HepG2 (cell line): ENCODE measurements at regions not wholly inside any gene's neighbourhood (a gene's known extent, or its start where the extent isn't known, plus 50 kb on each side); places are given as distances from the start of the nearest gene placed in this dataset.

Experiments
- ATAC-seq: fragments of 200-7000 bp; cut with Tn5 transposase; 3 replicates; pipeline ENCODE4 v1.9.1; 2020; ENCODE audit warnings: mild to moderate bottlenecking, moderate library complexity
- BruUV-seq: library from RNA; stranded (reverse); fragments of 400-500 nt; replicated peaks from 2 replicates; lab custom pipeline; 2021; lab: Mats Ljungman, UMichigan
- CTCF ChIA-PET: fragments of 300-600 bp; formaldehyde crosslinking; extraction: SDS; loops from one replicate; lab custom pipeline; 2021; ENCODE audit warnings: low total read pairs, inconsistent platforms, low intra/inter-chr PET ratio; lab: Yijun Ruan, JAX
- POLR2A ChIA-PET: fragments of 350-600 bp; sonication (Branson Sonifier 250); formaldehyde crosslinking; loops from one replicate; lab custom pipeline; 2020; ENCODE audit warnings: antibody characterized with exemption, inconsistent platforms; lab: Yijun Ruan, JAX
- DNase-seq: peaks from one replicate; pipeline ENCODE4 v3.0.0-alpha.2; 2015; ENCODE audit warnings: low spot score
- FAIRE-seq: peaks from 3 replicates; lab custom pipeline; 2011; peaks lifted over from hg19 to GRCh38; lab: Jason Lieb, UNC
- H2AFZ ChIP-seq: one replicate; pipeline ENCODE4 v1.6.1; 2011; ENCODE audit warnings: low read length, inconsistent platforms
- H3K27ac ChIP-seq: fragments of 300-600 bp; 3 replicates; pipeline ENCODE4 v1.8.0; 2011; ENCODE audit warnings: mixed run types, mild to moderate bottlenecking, mixed read lengths, low read length, inconsistent platforms; ENCODE audit not compliant: insufficient read depth; ENCODE audit errors: extremely low read length
- H3K27me3 ChIP-seq, 2 experiments: fragments of 200-600 bp in 1 of 2; 2 replicates in 1 of 2; 3 replicates in 1 of 2; pipeline versions ENCODE4 v1.6.0 to v1.8.0; 2011; ENCODE audit warnings: low read length in 2 of 2, mild to moderate bottlenecking in 2 of 2, moderate library complexity in 2 of 2, inconsistent platforms in 1 of 2; ENCODE audit not compliant: insufficient read depth in 2 of 2, control insufficient read depth in 1 of 2
- H3K36me3 ChIP-seq, 2 experiments: fragments of 200-600 bp in 1 of 2; replicated peaks in 1 of 2; 2 replicates in 1 of 2; 3 replicates in 1 of 2; pipeline versions ENCODE4 v1.5.1 to v1.8.0; 2011; ENCODE audit warnings: low read length in 2 of 2, inconsistent platforms in 1 of 2; ENCODE audit not compliant: insufficient read depth in 2 of 2, control insufficient read depth in 1 of 2
- H3K4me1 ChIP-seq: 2 replicates; pipeline ENCODE4 v1.5.1; 2012; ENCODE audit warnings: low read length, inconsistent platforms; ENCODE audit not compliant: insufficient read depth
- H3K4me2 ChIP-seq: 2 replicates; pipeline ENCODE4 v1.6.0; 2011; ENCODE audit warnings: low read depth, low read length, inconsistent platforms
- H3K4me3 ChIP-seq, 3 experiments: fragments of 200-600 bp in 1 of 3; sonication (generic), shearing (Covaris generic) in 1 of 3; replicated peaks in 1 of 3; 2 replicates each; pipeline ENCODE4 v1.5.1; 2011 to 2016; ENCODE audit warnings: low read length in 3 of 3, inconsistent platforms in 2 of 3, low read depth in 2 of 3, mild to moderate bottlenecking in 2 of 3, control low read depth in 1 of 3, mixed read lengths in 1 of 3; ENCODE audit not compliant: insufficient read depth in 1 of 3
- H3K79me2 ChIP-seq: one replicate; pipeline ENCODE4 v1.6.1; 2011; ENCODE audit warnings: low read length, inconsistent platforms; ENCODE audit not compliant: insufficient read depth
- H3K9ac ChIP-seq: 2 replicates; pipeline ENCODE4 v1.6.0; 2011; ENCODE audit warnings: mild to moderate bottlenecking, low read depth, low read length, inconsistent platforms; ENCODE audit not compliant: insufficient read depth
- H3K9me3 ChIP-seq: 2 replicates; pipeline ENCODE4 v1.5.1; 2012; ENCODE audit warnings: mild to moderate bottlenecking, low read length
- H4K20me1 ChIP-seq: 2 replicates; pipeline ENCODE4 v1.6.0; 2011; ENCODE audit warnings: inconsistent platforms, mild to moderate bottlenecking, low read length, moderate library complexity; ENCODE audit not compliant: insufficient read depth
- CREB1 ChIP-seq, 2 experiments: fragments of 450-650 bp in 1 of 2; IDR thresholded peaks; 2 replicates each; pipeline ENCODE4 v1.6.1; 2016 to 2017; ENCODE audit warnings: control low read depth in 1 of 2, mild to moderate bottlenecking in 1 of 2, missing compliant biosample characterization in 1 of 2, missing genetic modification characterization in 1 of 2
- RARA ChIP-seq: IDR thresholded peaks from 2 replicates; pipeline ENCODE4 v1.6.1; 2016; ENCODE audit warnings: missing genetic modification reagents, missing compliant biosample characterization
- SATB2 ChIP-seq: sonication (generic); formaldehyde crosslinking; IDR thresholded peaks from 2 replicates; pipeline ENCODE4 v1.5.0; 2020; ENCODE audit warnings: missing genetic modification reagents
- SIX4 ChIP-seq: sonication (generic); formaldehyde crosslinking; IDR thresholded peaks from 2 replicates; pipeline ENCODE4 v1.4.0; 2020; ENCODE audit warnings: missing genetic modification reagents
- SNAPC2 ChIP-seq: sonication (generic); formaldehyde crosslinking; IDR thresholded peaks from 2 replicates; pipeline ENCODE4 v1.8.1; 2022; ENCODE audit warnings: mild to moderate bottlenecking, missing genetic modification reagents
- YEATS2 ChIP-seq: sonication (generic); formaldehyde crosslinking; IDR thresholded peaks from 2 replicates; pipeline ENCODE4 v1.4.0; 2020; ENCODE audit warnings: missing genetic modification reagents, borderline replicate concordance
- ZBTB8A ChIP-seq: sonication (generic); formaldehyde crosslinking; IDR thresholded peaks from 2 replicates; pipeline ENCODE4 v1.4.0; 2020; ENCODE audit warnings: mild to moderate bottlenecking, low read depth, missing genetic modification reagents, borderline replicate concordance
- ZFP36L1 ChIP-seq: sonication (generic); formaldehyde crosslinking; IDR thresholded peaks from 2 replicates; pipeline ENCODE4 v1.8.0; 2022; ENCODE audit warnings: mild to moderate bottlenecking, missing genetic modification reagents, moderate library complexity
- ZKSCAN1 ChIP-seq: fragments of 150-350 bp; IDR thresholded peaks from 2 replicates; pipeline ENCODE4 v1.6.1; 2014; ENCODE audit warnings: low read length
- ZNF230 ChIP-seq: sonication (generic); formaldehyde crosslinking; IDR thresholded peaks from 2 replicates; pipeline ENCODE4 v1.4.0; 2020; ENCODE audit warnings: mild to moderate bottlenecking, missing genetic modification reagents
- ZNF672 ChIP-seq: sonication (generic); formaldehyde crosslinking; IDR thresholded peaks from 2 replicates; pipeline ENCODE4 v1.8.1; 2022; ENCODE audit warnings: missing genetic modification reagents
- WGBS: methylation state at CpG from one replicate; pipeline ENCODE4 v1.1.6; 2017; ENCODE audit warnings: low lambda C conversion rate; 5-methylcytosine and 5-hydroxymethylcytosine counted together
- in situ Hi-C: cut with HindIII; loops from 2 replicates; pipeline ENCODE4 v1.10.0; 2017; ENCODE audit warnings: low pct_unique_long_range_greater_than_20kb; ENCODE audit not compliant: extremely low pct_ligation_motif_present
- intact Hi-C: fragments of 100-400 bp; cut with micrococcal nuclease; formaldehyde crosslinking; loops from one replicate; pipeline ENCODE4 v1.10.0; 2022; ENCODE audit not compliant: unreplicated experiment
- TF ChIP-seq, protein P1 (sequence below): sonication (generic); formaldehyde crosslinking; IDR thresholded peaks from 2 replicates; pipeline ENCODE4 v1.5.0; 2020; ENCODE audit warnings: missing genetic modification reagents, mild to moderate bottlenecking, borderline replicate concordance
- TF ChIP-seq, protein P2 (sequence below): sonication (generic); formaldehyde crosslinking; IDR thresholded peaks from 2 replicates; pipeline ENCODE4 v1.4.0; 2020; ENCODE audit warnings: missing genetic modification reagents
- TF ChIP-seq, protein P3 (sequence below): sonication (generic); formaldehyde crosslinking; IDR thresholded peaks from 2 replicates; pipeline ENCODE4 v1.9.0; 2022; ENCODE audit warnings: low read depth, missing genetic modification reagents

DNA sequence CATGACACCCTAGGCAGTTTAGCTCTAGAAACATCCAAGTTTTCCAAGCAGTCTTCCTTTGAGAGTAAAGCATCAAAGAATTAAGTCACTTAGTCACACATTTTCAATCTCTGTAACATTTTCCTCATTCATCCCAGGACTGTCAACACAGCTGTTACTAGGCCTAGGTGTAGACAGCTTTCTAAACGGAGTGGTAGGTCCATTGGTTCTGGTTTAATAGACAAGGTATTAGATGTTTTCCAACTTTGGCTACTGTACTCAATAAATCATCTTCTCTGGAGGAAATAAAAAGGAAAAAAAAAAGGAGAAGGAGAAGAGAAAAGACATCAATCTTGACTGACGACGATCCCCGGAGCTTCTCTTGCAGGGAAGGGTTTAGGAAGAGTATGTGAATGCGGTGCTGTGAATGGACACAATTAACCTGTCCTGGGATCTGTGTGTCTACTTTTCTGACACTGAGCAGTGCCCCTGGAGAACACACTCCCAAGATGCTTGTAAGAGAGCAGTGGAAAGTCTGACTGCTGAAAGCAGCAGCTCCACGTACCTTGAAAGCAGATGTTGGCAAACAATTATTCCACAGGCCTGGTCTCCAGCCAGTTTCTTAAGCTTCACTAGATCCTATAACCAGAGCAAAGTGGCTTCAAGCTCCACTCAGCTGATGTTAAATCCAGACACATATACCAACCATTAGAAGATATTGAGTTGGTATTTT, 59.1 kb downstream of the CXCL12 start:
- BruUV-seq, result no TSS peak
- Histone ChIP-seq H3K4me2 (no peak overlapping the region; the same call in 1 of the 2 replicates), H3K27me3 (no peaks in the 10 kb centered on the region), H3K4me3 (no peak overlapping the region), H3K36me3 (no peaks in the 10 kb centered on the region), H3K9me3 (no peaks in the 10 kb centered on the region), H3K27ac (no peak overlapping the region), H2AFZ (no peak overlapping the region), H3K4me1 (peaks cover 16% of the 10 kb centered on the region), H3K79me2 (no peaks in the 10 kb centered on the region), H3K9ac (no peak overlapping the region), H4K20me1 (no peaks in the 10 kb centered on the region)
- FAIRE-seq, result no peak
- POLR2A ChIA-PET, result no interaction called here
- WGBS, result 65% methylated on average over 6 of the region's 6 CpGs
- intact Hi-C loops, result no loop called here
- CTCF ChIA-PET, result no interaction called here
- in situ Hi-C loops, result no loop called here
- DNase-seq, result no peak
- no peak for ATAC-seq
- TF ChIP-seq ZFP36L1 (CRISPR knock-in tag) (no peak), ZKSCAN1 (no peak), YEATS2 (CRISPR knock-in tag) (no peak), ZNF230 (CRISPR knock-in tag) (no peak)
- TF ChIP-seq, protein P1, sequence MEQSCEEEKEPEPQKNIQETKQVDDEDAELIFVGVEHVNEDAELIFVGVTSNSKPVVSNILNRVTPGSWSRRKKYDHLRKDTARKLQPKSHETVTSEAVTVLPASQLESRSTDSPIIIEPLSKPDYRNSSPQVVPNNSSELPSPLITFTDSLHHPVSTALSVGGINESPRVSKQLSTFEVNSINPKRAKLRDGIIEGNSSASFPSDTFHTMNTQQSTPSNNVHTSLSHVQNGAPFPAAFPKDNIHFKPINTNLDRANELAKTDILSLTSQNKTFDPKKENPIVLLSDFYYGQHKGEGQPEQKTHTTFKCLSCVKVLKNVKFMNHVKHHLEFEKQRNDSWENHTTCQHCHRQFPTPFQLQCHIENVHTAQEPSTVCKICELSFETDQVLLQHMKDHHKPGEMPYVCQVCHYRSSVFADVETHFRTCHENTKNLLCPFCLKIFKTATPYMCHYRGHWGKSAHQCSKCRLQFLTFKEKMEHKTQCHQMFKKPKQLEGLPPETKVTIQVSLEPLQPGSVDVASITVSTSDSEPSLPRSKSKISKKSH, result no peak

- peaks cover 16% of the 10 kb centered on the region for H3K4me1 ChIP-seq
- no peaks in the 10 kb centered on the region for H3K27me3 ChIP-seq
- no TSS peak for BruUV-seq
- intact Hi-C loops, result no loop called here
- H3K79me2 ChIP-seq, result no peaks in the 10 kb centered on the region
- no peak overlapping the region for H3K27ac ChIP-seq
- peak overlapping the region; percentile 53 for H3K4me2 ChIP-seq
- peak; percentile 81 for DNase-seq
- CTCF ChIA-PET, result no interaction called here
- no peaks in the 10 kb centered on the region for H4K20me1 ChIP-seq
- no peaks in the 10 kb centered on the region for H3K9me3 ChIP-seq
- POLR2A ChIA-PET, result no interaction called here
- ATAC-seq, result peak; percentile 94
- no peak overlapping the region for H3K4me3 ChIP-seq
- 0% methylated on average over 3 of the region's 3 CpGs for WGBS
- FAIRE-seq, result peak; percentile 44
- no peak overlapping the region for H2AFZ ChIP-seq
- in situ Hi-C loops, result no loop called here
- H3K36me3 ChIP-seq, result no peaks in the 10 kb centered on the region
- no peak overlapping the region for H3K9ac ChIP-seq
- TF ChIP-seq SATB2 (CRISPR knock-in tag) (no peak), SNAPC2 (no peak), CREB1 (IDR thresholded peaks at IDR 0.05) (no peak), CREB1 (CRISPR knock-in tag; IDR thresholded peaks at IDR 0.05) (peak; percentile 38; the same call in 1 of the 2 replicates), SIX4 (CRISPR knock-in tag) (no peak), ZNF672 (CRISPR knock-in tag) (no peak), RARA (CRISPR knock-in tag) (peak; percentile 49; the same call in 1 of the 2 replicates), ZBTB8A (CRISPR knock-in tag) (no peak)
- TF ChIP-seq, protein P2, sequence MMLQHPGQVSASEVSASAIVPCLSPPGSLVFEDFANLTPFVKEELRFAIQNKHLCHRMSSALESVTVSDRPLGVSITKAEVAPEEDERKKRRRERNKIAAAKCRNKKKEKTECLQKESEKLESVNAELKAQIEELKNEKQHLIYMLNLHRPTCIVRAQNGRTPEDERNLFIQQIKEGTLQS (CRISPR knock-in tag), result 0 out of 2 replicates have a peak, but pooled peaks have one; percentile 23
- TF ChIP-seq, protein P3, sequence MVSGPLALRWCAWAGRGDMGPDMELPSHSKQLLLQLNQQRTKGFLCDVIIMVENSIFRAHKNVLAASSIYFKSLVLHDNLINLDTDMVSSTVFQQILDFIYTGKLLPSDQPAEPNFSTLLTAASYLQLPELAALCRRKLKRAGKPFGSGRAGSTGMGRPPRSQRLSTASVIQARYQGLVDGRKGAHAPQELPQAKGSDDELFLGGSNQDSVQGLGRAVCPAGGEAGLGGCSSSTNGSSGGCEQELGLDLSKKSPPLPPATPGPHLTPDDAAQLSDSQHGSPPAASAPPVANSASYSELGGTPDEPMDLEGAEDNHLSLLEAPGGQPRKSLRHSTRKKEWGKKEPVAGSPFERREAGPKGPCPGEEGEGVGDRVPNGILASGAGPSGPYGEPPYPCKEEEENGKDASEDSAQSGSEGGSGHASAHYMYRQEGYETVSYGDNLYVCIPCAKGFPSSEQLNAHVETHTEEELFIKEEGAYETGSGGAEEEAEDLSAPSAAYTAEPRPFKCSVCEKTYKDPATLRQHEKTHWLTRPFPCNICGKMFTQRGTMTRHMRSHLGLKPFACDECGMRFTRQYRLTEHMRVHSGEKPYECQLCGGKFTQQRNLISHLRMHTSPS (CRISPR knock-in tag), result peak; percentile 16; the same call in 1 of the 2 replicates
Measured at GRCh38 chr10:44325157-44325556, 59.7 kb downstream of the CXCL12 start.
